ENCODE measurements at regions not wholly inside any gene's neighbourhood (a gene's known extent, or its start where the extent isn't known, plus 50 kb on each side); places are given as distances from the start of the nearest gene placed in this dataset.
A peak's percentile ranks its signal among the peaks of the same experiment; 100 is the strongest.
"Not testable (repeated sequence)": the region's sequence is repeated elsewhere in the genome, so short reads cannot be mapped to it uniquely, and the experiment has no call there.

- DNase-seq (ENCODE audit: low read depth) = no peak
These were observed 300.0 kb upstream of the ALG10B start for GRCh38 chr12:38016602-38017001.

DNA sequence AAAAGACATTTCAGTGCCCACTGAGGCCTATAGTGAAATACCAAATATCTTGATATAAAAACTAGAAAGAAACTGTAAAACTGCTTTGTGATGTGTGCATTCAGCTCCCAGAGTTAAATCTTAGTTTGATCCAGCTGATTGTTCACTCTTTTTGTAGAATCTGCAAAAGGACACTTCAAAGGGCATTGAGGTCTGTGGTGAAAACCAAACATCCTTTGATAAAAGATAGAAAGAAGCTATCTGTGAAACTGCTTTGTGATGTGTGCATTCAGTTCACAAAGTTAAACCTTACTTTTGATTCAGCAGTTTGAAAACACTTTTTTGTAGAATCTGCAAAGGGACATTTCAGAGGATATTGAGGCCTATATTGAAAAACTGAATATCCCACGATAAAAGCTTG lies 290.7 kb upstream of the ALG10B start:
- no peak for DNase-seq (ENCODE audit: low read depth)

DNA sequence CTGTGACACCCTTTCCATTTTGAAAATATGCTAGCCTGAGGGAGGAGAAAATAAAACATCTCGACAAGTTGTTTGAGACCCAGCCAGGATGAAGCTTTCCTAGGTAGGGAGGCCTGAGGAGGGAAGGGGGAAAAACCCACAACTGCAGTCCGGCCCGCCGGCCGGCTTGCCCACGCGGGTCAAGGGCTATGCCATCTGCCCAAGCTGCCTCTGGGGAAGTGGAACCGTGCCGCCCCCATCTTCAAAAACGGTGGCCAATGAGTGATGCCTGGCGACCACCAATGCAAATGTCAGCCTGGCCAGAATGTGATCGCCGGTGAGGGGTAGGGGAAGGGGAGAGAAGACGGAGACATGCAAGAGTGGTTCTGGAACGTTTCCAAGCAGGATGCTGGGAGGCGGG lies 263.5 kb upstream of the ALG10B start:
- DNase-seq (ENCODE audit: low read depth) = no peak

DNA sequence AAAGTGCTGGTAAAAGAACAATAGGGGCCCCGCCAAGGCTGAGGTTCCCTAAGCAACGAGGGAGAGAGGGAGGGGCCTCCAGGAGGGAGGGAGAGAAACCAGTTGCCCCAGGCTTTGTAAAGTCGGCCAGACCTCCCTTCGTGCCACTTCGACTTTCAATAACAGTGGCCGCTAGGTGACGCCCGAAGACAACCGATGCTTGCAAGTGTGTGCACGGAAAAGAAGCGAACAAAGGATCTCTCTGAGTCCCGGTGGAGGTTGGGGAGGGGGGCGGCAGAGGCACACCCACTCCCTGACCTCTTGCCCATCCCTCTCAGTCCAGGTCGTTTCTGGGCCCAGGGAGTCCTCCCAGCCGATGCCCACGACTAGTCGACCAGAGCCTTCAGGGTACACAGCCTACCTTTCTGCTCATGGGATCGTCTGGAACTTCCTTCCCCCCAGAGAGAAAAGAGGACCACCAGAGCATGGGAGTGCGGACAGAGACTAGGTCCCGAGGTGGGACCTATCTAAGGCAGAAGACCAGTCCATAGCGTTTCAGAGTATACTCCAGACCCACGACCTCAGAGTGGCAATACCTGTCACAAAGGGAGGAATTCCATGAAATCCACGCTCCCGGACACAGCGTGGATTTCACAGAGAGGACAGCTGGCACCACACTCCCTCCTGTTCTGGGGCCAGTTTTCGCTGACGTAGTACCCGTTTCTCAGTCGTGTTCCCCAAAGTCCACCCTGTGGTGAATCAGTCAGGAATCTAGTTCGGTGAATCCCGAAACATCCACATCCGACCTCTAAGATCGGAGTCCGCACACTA lies 262.7 kb upstream of the ALG10B start:
- DNase-seq (ENCODE audit: low read depth) = no peak

DNA sequence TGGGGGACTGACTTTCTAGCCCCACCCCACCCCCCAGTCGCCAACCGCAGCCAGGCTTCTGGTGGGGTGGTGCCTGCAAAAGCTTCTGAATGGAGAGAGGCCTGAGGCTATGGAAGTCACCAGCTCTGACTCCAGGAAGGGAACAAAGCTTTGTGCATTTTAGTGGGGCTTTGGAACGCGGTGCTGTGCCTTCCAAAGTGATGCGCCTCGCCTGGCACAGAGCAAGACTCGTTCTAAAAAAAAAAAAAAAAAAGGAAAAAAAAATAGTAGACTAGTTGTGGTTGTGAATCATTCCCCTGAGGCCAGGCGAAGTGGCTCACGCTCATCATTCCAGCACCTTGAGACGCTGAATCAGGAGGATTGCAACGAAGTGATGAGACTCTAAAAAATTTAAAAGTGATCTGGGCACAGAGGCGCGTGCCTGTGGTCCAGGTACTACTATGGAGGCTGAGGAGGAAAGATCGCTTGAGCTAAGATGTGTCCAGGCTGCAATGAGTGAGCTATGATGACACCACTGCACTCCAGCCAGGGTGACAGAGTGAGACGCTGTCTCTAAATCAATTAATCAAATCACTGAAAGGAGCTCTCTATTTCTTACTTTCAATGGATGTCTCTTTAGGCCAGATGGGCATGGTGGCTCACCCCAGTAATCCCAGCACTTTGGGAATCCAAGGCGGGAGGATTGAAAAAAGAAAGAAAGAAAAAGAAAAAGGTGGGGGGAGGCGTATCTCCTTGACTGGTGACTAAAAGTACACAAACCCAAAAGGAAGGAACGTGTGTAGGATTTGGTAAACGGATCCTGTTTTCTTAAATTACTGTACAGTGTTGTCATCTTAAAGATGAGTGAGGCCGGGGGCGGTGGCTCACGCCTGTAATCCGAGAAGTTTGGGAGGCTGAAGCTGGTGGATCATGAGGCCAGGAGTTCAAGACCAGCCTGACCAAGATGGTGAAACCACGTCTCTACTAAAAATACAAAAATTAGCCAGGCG lies 259.6 kb upstream of the ALG10B start:
- DNase-seq (ENCODE audit: low read depth) = no peak

DNA sequence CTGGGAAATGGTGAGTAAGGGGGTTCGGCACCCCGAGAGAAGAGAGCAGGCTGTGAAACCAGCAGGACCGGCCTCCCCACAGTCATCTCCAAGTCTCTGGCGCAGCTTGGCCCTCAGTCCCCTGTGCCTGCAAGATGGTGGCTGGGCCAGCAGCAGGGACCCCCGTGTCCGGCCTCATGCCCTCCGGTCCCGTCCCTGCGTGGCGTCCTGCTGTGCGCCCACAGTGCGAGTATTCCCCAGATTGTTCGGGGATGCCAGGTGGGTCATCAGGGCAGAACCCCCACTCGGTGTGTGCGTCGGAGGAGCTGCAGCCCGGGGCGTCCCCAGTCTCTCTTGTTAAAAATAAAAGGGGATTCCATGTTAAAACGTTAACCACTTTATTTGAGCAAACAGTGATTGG lies 216.9 kb upstream of the ALG10B start:
- no peak for DNase-seq (ENCODE audit: low read depth)

DNA sequence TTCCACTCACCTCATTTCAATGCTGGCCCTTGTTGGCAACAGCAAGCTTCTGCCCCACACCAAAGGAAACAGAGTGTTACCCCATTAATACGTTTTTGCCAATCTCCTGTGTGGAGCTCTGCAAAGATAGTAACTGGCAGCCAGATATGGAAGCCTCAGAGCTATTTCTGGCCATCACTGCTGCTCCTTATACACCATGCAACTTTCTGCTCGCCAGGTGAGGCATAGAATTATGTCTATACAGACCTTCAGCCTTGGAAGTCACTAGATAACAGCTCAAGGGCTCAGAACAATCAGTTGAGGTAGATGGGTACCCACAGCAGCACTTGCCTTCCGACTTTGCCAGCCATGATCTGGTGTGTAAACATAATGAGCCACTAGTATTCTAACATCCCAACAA lies 214.8 kb upstream of the ALG10B start:
- no peak for DNase-seq (ENCODE audit: low read depth)

DNA sequence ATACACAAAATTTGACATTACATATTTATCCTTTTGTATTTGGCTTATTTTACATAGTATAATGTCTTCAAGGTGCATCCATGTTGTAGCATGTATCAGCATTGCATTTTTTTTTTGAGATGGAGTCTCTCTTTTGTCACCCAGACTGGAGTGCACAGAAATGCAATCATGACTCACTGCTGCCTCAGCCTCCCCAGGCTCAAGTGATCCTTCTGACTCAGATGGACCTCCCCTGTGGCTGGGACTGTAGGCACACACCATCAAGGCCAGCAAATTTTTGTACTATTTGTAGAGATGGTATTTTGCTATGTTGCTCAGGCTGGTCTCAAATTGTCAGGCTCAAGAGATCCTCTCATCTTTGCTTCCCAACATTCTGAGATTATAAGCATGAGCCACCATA lies 214.4 kb upstream of the ALG10B start:
- DNase-seq (ENCODE audit: low read depth) = no peak

DNA sequence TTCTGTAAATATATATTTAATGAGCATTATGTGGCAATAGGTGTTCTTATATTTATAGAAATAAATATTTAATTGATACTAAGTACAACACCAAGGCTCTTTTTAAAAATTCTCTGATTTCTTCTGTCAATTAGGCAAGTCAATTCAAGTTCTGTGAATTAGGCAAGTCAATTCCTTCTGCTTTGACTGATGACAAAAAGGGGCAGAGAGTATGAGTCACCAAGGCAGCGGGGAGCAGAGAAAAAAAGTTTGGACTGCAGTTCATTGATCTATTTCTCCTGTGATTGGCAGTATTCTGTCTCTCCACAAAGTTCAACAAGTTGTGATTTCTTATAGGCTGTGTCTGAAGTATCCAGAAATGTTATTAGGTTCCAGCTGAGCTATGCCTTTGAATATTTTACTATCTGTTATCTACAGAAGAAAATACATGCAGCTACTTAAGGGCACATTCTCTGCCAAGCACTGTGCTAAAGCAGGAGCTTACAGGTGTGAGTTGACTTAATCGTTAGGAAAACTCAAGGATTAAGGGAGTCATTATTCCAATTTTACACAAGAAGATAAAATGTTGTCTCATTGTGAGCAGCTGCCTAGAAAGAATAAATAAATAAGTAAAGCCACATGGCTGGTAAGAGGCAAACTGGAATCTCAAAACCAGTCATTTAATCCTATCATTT lies 206.4 kb upstream of the ALG10B start:
- no peak for DNase-seq (ENCODE audit: low read depth)

GRCh38 chr12:38113991-38114390 lies 202.6 kb upstream of the ALG10B start:
- DNase-seq (ENCODE audit: low read depth) = no peak

- DNase-seq (ENCODE audit: low read depth) = no peak
These were observed 199.6 kb upstream of the ALG10B start for GRCh38 chr12:38116968-38117367.

DNA sequence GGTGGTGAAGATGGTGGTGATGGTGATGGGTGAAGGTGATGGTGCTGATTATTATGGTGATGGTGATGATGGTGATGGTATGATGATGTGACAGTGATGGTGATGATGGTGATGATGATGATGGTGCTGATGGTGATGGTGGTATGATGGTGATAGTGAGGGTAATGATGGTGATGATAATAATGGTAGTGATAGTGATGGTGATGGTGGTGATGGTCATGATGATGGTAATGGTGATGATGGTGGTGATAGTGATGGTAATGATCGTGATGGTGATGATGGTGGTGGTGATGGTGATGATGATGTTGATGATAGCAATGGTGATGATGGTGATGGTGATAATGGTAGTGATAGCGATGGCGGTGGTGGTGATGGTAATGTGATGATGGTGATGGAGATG lies 197.9 kb upstream of the ALG10B start:
- DNase-seq (ENCODE audit: low read depth) = no peak

DNA sequence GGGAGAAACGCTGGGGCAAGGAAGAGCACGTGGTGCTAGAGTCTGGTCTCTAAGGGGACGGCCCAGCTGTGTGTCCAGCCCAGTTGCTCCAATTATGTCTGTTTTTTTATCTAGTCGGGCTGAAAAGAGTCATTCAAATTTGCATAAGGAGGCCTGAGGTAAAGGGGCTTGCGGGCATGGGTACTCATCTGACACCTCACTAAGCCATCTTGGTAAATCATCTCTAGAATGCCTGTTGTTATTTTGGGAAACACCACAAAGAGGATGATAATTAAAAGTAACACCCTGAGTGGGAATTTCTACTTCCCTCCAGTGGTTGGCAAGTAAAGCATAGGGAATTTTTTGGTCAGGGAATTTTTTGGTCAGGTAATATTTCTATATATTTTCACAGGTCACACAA lies 196.1 kb upstream of the ALG10B start:
- DNase-seq (ENCODE audit: low read depth) = no peak

DNA sequence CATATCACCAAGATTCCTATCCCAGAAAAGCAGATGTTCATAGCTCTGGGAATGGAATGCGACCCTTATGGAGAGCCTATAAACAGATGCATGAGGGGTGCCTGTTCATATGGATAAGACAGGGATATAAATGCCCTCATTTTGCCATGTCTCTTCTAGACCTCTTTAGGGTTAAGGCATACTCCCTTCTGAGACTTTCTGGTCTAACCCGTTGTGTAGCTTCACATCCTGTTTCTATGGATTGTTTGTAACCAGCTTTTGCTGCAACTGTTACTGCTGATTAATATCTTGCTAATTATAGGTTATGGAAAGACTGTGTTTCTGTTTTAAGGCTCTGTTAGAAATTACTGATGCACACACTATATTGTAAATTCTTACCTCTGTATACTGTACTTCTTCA lies 193.5 kb upstream of the ALG10B start:
- DNase-seq (ENCODE audit: low read depth) = not testable (repeated sequence)

- no peak for DNase-seq (ENCODE audit: low read depth)
These were observed 192.9 kb upstream of the ALG10B start for GRCh38 chr12:38123566-38124246.

DNA sequence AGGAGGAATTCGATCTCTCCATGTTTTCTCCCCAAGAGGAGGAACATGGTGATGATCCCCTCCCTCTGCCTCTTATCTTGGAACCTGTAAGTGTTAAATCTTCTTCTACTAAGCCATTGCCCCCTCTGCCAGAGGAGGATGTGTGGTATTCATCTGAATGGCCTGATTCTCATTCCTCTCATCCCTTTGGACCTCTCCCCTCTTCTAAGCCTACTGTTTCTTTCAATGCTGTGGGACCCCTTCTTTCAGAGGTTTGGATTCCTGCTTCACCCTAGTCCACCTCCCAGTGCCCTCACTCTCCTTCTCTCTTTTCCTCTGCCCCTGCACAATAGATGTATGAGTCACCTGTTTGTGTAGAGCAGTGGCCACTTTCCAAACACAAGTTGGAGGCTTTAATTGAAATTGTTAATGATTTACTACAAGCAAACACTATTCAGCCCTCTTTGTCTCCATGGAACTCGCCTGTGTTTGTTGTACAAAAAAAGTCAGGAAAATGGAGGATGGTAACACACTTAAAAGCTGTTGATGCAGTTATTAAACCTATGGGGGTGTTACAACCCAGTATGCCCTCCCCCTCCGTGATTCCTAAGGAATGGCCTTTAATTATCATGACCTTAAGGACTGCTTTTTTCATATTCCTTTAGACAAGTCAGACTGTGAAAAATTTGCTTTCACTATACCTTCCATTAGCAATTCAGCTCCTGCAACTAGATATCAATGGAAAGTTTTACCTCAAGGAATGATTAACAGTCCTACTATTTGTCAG lies 192.1 kb upstream of the ALG10B start:
- DNase-seq (ENCODE audit: low read depth) = no peak

DNA sequence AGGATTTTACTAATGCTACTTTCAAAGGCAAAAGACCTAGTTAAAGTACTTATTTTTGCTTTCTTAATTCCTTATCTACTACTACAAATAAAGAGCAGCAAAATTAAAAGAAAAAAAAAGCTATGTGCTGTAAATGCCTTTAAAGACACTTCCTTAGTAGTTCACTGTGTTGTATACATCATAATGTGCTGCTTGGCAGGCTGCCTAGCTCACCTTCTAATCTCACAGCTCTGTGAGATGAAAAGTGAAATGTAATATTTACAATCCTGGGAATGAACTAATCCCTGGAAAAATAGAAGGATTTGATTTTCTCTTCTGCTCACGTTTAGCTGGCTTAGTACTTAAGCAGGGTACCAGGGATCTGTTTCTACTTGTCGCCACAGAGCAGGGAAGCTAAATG lies 184.4 kb upstream of the ALG10B start:
- no peak for DNase-seq (ENCODE audit: low read depth)

DNA sequence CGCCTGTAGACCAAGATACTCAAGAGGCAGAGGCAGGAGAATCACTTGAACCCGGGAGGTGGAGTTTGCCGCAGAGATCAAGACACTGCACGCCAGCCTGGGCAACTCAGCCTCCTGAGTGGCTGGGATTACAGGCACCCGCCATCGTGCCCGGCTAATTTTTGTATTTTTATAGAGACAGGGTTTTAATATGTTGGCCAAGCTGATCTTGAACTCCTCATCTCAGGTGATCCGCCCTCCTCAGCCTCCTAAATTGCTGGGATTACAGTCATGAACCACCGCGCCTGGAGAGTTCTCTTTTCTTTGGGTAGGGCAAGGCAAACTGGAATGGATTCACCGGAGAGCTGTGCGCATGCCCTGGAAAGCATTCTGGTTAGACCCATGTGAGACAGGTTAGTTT lies 179.3 kb upstream of the ALG10B start:
- no peak for DNase-seq (ENCODE audit: low read depth)

GRCh38 chr12:38137716-38138115 lies 178.9 kb upstream of the ALG10B start:
- DNase-seq (ENCODE audit: low read depth) = no peak

GRCh38 chr12:38138225-38139221 lies 178.1 kb upstream of the ALG10B start:
- DNase-seq (ENCODE audit: low read depth) = peak; percentile 50
